Suppressor macrophage (primary cell): ENCODE measurements at regions not wholly inside any gene's neighbourhood (a gene's known extent, or its start where the extent isn't known, plus 50 kb on each side); places are given as distances from the start of the nearest gene placed in this dataset.

Source experiments
- DNase-seq, 4 experiments: peaks; one replicate each; pipeline ENCODE4 v3.0.0-alpha.2; 2020 to 2022

DNA sequence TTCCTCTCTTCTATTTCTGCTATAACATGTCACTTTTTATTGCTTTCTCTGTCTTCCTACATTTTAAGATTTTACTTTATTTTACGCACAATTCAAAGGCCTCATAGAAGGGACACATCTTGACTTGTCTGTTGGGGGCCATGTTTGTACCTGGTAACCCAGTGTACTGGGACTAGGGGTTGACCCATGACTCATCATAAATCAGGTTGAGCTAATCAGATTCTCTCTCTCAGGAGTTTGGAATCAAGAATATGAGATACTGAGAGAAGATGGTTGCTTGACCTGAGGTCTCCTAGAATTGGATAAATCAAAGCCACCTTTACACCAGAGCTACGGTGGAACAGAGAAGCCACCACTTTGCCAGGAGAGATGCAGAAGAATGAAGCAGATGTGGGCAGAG, 153.0 kb downstream of the UXS1 start:
- DNase-seq, result no peak

- DNase-seq, result no peak
Observed at GRCh38 chr2:106039634-106040315, 154.3 kb downstream of the UXS1 start.

- no peak for DNase-seq
Observed at GRCh38 chr2:106038601-106039375, 155.3 kb downstream of the UXS1 start.

DNA sequence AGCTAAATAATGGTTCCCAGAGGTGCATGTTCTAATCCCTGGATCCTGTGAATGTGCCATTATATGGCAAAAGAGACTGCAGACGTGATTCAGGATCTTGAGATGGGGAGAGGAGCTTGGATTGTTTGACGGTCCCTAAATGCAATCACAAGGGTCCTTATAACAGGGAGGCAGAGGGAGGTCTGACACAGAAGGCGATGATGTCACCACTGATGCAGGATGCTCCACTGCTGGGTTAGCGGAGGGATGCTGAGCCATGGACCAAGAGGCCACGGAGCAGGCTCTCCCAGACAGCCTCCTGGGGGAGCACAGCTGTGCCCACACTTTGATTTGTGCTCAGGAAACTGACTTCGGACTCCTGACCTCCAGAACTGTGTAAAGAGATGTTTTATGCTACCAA, 156.2 kb downstream of the UXS1 start:
- no peak for DNase-seq

DNA sequence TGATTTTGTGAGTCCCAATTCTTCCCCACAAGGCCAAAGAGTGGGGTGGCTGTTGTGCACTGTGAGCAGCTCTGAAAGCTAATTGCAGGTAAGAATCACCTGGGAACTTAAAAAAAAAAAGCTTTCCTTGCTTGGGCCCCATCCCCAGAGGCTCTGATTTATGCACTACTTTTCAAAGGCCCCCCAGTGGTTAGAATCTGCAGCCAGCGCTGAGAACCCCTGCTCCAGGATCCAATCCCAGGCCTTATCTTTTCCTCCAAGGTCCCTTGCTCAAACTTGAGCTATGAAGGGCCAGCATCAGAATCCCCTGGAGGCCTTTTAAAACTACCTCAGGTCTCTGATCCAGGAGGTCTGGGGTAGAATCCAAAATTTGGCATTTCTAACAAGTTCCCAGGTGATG, 156.8 kb downstream of the UXS1 start:
- DNase-seq, result no peak

- no peak for DNase-seq
Observed at GRCh38 chr2:106034325-106034724, 159.8 kb downstream of the UXS1 start.

GRCh38 chr2:106032676-106033075, 161.4 kb downstream of the UXS1 start:
- no peak for DNase-seq

DNA sequence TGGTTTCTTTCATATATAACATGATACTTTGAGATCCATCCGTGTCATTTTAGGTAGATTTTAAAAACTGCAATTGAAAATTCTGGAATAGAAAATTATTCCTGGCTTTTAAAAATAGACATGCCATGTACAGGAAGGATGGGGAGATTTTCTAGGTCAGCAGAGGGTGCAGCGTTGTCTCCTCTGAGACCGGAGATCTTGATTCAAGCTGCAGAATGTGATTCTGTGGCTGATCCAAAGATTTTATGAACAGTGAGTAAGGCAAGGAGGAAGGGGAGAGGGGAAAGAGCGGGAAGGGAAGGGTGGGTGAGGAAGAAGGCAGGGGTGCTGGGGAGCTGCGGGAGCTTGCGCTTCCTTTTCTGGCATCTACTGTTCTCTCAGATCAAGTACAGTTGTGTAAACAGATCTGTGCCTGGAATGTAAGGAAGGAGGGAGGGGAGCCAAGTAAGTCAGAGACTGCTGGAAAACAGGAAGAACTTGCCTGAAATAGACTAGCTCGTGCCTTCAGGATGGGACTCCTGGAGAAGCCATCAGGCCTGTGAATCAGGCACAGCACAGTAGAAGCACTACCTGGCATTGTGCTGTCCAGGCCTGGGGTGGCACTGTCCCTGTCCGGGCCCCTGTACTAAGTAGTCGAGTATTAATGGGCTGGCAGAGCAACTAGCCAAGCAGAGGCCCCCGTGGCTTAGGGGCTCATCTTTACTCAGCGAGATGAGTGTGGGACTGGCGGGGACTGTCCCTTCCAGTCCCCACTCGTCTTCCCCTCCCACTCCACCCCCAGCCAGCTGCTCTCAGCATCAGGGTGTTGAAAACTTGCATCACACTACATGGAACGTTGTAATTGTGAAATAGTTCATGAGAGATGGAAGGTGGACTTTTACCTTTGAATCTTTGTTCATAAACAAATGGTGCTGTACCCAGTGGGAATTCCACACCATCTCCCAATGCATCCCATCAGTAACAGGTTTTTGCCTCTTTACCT, 163.5 kb downstream of the UXS1 start:
- DNase-seq, result peak; percentile 3 to 57 (median 25)

DNA sequence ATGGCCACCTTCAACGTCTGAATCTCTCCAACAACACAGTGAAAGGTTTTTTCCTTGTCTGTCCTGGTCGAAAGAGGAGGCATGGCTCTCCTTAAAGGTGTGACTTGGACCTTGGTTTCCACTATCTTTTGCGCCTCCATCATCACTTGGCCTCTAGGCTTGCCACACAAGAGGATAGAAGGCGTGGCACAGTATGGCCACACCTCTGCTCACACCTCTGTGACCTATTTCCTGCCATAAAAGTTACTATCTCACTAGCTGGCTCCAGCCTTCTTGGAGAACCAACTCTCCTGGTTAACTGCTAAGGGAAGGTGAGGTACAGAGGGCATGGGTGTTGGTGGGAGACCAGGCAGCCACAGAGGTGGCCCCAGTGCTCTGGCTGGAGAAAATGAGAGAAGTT, 165.9 kb downstream of the UXS1 start:
- no peak for DNase-seq

GRCh38 chr2:106026271-106027190, 167.6 kb downstream of the UXS1 start:
- DNase-seq, result no peak

GRCh38 chr2:106025796-106026195, 168.3 kb downstream of the UXS1 start:
- DNase-seq, result no peak

DNA sequence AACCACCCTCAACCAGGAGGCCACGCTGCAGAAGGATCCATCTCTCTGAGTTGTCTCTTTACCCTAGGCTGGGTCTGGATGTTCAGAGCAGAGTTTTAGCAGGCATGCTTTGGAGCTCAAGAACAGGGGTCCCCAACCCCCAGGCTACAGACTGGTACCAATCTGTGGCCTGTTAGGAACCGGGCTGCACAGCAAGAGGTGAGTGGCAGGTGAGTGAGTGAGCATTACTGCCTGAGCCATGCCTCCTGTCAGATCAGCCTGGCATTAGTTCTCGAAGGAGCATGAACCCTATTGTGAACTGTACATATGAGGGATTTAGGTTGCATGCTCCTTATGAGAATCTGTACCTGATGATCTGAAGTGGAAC, 172.5 kb downstream of the UXS1 start:
- no peak for DNase-seq

GRCh38 chr2:106020821-106021661, 173.1 kb downstream of the UXS1 start:
- DNase-seq, result no peak

- DNase-seq, result no peak
Observed at GRCh38 chr2:106020032-106020431, 174.1 kb downstream of the UXS1 start.

DNA sequence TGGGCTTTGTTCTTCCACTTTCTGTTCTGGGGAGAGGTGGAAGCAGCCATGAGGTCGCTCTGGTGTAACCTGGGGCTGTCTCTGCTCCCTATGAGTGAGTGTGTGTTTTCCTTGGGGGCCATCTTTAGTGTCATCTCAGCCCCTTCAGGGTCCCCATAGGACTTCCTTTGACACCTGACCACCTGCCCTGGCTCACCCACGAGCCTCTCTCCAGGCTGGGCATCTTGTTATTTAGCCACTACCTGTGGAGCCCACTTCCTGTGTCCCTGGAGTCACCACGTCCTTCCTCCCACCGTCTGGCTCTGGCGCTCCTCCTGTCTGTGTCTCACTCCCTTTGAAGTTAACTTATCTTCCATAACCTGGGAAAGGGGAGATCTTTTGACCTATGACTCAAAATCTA, 176.0 kb downstream of the UXS1 start:
- no peak for DNase-seq

DNA sequence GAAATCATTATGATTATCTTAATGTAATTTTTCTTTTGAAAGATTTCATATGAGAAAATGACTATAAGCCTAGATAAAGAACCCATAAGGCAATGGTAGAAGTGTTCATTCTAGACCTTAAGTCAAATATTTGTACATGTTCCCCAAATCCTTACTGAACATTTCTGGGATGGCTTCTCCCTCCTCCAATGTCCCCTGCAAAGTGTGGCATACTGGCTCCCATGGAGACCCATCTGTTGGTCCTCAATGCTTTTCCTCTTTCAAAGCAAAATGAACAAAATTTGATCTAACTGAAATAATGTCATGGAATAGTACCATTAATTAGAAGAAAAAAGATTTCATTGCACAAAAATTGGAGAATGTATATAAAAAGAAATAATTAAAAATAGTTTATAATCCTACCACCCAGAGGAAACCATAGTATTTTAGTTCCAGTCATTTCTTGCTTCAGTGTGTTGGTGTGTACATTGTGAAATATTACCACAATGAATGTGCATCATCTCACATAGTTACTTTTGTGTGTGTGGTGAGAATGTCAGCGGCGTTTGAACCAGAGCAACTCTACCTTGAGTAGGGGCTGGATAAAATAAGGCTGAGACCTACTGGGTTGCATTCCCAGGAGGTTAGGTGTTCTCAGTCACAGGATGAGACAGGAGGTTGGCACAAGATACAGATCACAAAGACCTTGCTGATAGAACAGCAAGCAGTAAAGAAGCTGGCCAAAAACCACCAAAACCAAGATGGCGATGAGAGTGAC, 181.3 kb downstream of the UXS1 start:
- no peak for DNase-seq

- DNase-seq, result no peak
Observed at GRCh38 chr2:106012001-106012590, 182.0 kb downstream of the UXS1 start.

DNA sequence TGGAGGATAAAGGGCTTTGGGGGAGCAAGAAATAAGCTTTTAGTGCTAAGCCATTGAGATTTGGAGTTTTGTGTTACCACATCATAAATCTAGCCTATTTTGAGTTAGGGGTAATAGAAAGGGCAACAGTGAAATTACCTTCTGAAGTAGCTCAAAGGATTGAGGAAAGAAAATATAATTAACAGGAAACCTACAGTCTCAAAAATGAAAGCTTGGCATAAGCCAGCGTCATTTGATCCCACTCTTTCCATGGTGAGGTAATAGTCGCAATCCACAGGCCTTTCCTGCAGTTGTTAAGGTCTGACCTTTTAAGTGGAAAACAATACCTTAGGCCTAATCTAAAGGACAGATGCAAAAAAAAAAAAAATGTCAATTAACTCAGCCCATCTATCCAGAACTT, 182.7 kb downstream of the UXS1 start:
- DNase-seq, result no peak

DNA sequence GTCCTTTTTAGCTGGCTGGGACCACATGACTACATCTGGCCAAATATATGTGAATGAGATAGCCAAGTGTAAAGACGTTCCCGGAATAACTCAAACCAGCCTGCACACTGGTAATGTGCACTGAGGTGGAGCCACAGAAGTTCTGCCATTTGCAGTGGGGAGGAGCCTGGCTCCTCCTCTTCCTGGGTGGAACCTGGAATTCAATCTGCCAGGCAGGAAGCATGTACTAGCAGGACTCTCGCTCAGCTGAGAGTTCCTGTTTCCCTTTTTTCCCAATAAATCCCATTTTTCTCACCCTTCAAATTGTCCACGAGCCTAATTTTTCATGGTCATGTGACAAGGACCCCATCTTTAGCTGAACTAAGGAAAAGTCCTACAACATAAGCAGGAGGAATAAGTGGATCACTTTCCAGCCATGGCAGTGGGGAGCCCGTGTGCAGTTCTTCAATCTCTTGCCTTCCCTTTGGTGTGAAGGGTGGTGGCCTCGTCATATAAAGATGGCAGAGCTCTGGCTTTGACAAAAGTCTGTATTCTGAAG, 183.2 kb downstream of the UXS1 start:
- DNase-seq, result no peak

- DNase-seq, result no peak
Observed at GRCh38 chr2:106009096-106009495, 185.0 kb downstream of the UXS1 start.
